ENCODE measurements at regions not wholly inside any gene's neighbourhood (a gene's known extent, or its start where the extent isn't known, plus 50 kb on each side); places are given as distances from the start of the nearest gene placed in this dataset.

GRCh38 chr2:195044801-195045200, 612.2 kb upstream of the SLC39A10 start:
- TF ChIP-seq, protein P1, sequence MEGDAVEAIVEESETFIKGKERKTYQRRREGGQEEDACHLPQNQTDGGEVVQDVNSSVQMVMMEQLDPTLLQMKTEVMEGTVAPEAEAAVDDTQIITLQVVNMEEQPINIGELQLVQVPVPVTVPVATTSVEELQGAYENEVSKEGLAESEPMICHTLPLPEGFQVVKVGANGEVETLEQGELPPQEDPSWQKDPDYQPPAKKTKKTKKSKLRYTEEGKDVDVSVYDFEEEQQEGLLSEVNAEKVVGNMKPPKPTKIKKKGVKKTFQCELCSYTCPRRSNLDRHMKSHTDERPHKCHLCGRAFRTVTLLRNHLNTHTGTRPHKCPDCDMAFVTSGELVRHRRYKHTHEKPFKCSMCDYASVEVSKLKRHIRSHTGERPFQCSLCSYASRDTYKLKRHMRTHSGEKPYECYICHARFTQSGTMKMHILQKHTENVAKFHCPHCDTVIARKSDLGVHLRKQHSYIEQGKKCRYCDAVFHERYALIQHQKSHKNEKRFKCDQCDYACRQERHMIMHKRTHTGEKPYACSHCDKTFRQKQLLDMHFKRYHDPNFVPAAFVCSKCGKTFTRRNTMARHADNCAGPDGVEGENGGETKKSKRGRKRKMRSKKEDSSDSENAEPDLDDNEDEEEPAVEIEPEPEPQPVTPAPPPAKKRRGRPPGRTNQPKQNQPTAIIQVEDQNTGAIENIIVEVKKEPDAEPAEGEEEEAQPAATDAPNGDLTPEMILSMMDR (IDR thresholded peaks at IDR 0.05), result no peak
- no peak for TF ChIP-seq POLR2A (IDR thresholded peaks at IDR 0.05)
- no peak for TF ChIP-seq POLR2AphosphoS5 (IDR thresholded peaks at IDR 0.05)

Data from breast epithelium (tissue), 3 donors.